H9 (cell line): ENCODE measurements at regions not wholly inside any gene's neighbourhood (a gene's known extent, or its start where the extent isn't known, plus 50 kb on each side); places are given as distances from the start of the nearest gene placed in this dataset.
A peak's percentile ranks its signal among the peaks of the same experiment; 100 is the strongest.

Source experiments
- DNase-seq: peaks from one replicate; pipeline ENCODE4 v3.0.0-alpha.2; 2017
- H2AFZ ChIP-seq: one replicate; pipeline ENCODE4 v1.6.1; 2013; ENCODE audit warnings: mild to moderate bottlenecking, low read length, control low read depth, moderate library complexity
- H2AK5ac ChIP-seq: 2 replicates; pipeline ENCODE4 v1.6.1; 2013; ENCODE audit warnings: low read length, control low read depth, mixed read lengths; ENCODE audit not compliant: insufficient read length
- H2BK120ac ChIP-seq: one replicate; pipeline ENCODE4 v1.6.1; 2013; ENCODE audit warnings: low read depth, mild to moderate bottlenecking, low read length, control low read depth, inconsistent platforms; ENCODE audit not compliant: poor library complexity, severe bottlenecking
- H2BK12ac ChIP-seq: 2 replicates; pipeline ENCODE4 v1.6.1; 2013; ENCODE audit warnings: low read length, control low read depth, mixed read lengths, low read depth; ENCODE audit not compliant: insufficient read length
- H2BK15ac ChIP-seq: 2 replicates; pipeline ENCODE4 v1.6.1; 2013; ENCODE audit warnings: low read depth, low read length, control low read depth
- H2BK20ac ChIP-seq: one replicate; pipeline ENCODE4 v1.6.1; 2013; ENCODE audit warnings: low read depth, mild to moderate bottlenecking, low read length, control low read depth, inconsistent platforms; ENCODE audit not compliant: poor library complexity, severe bottlenecking
- H2BK5ac ChIP-seq: 2 replicates; pipeline ENCODE4 v1.6.1; 2013; ENCODE audit warnings: low read length, control low read depth, mixed read lengths; ENCODE audit not compliant: insufficient read length
- H3K14ac ChIP-seq: 2 replicates; pipeline ENCODE4 v1.6.1; 2013; ENCODE audit warnings: low read length, control low read depth; ENCODE audit not compliant: insufficient read depth
- H3K18ac ChIP-seq: 2 replicates; pipeline ENCODE4 v1.6.1; 2013; ENCODE audit warnings: low read depth, mild to moderate bottlenecking, mixed read lengths, low read length, control low read depth; ENCODE audit not compliant: insufficient read length
- H3K23ac ChIP-seq: 2 replicates; pipeline ENCODE4 v1.6.1; 2013; ENCODE audit warnings: low read length, control low read depth, mixed read lengths, low read depth; ENCODE audit not compliant: insufficient read length
- H3K23me2 ChIP-seq: 2 replicates; pipeline ENCODE4 v1.6.1; 2013; ENCODE audit warnings: low read depth, mild to moderate bottlenecking, mixed read lengths, low read length, control low read depth; ENCODE audit not compliant: insufficient read length, poor library complexity, severe bottlenecking
- H3K27ac ChIP-seq: 2 replicates; pipeline ENCODE4 v1.5.1; 2013; ENCODE audit warnings: low read length, control low read depth, mixed read lengths, low read depth; ENCODE audit not compliant: insufficient read length
- H3K27me3 ChIP-seq: 2 replicates; pipeline ENCODE4 v1.6.1; 2013; ENCODE audit warnings: low read length, control low read depth, inconsistent platforms; ENCODE audit not compliant: insufficient read depth
- H3K4ac ChIP-seq: 2 replicates; pipeline ENCODE4 v1.6.1; 2013; ENCODE audit warnings: low read depth, mild to moderate bottlenecking, control low read depth, inconsistent platforms, low read length, moderate library complexity
- H3K4me1 ChIP-seq: 2 replicates; pipeline ENCODE4 v1.6.1; 2013; ENCODE audit warnings: low read length, control low read depth, inconsistent platforms; ENCODE audit not compliant: insufficient read depth
- H3K4me2 ChIP-seq: 2 replicates; pipeline ENCODE4 v1.6.1; 2013; ENCODE audit warnings: low read length, control low read depth, mixed read lengths; ENCODE audit not compliant: insufficient read length, insufficient read depth
- H3K56ac ChIP-seq: 2 replicates; pipeline ENCODE4 v1.6.1; 2013; ENCODE audit warnings: low read depth, mild to moderate bottlenecking, mixed read lengths, low read length, control low read depth; ENCODE audit not compliant: insufficient read length
- H3K79me1 ChIP-seq: 2 replicates; pipeline ENCODE4 v1.6.1; 2013; ENCODE audit warnings: low read depth, mild to moderate bottlenecking, moderate library complexity, low read length, control low read depth, inconsistent platforms; ENCODE audit not compliant: insufficient read depth, poor library complexity, severe bottlenecking
- H3K79me2 ChIP-seq: 2 replicates; pipeline ENCODE4 v1.6.1; 2013; ENCODE audit warnings: low read length, control low read depth, inconsistent platforms; ENCODE audit not compliant: insufficient read depth
- H3K9ac ChIP-seq: 2 replicates; pipeline ENCODE4 v1.6.1; 2013; ENCODE audit warnings: low read length, control low read depth, mixed read lengths; ENCODE audit not compliant: insufficient read length; ENCODE audit errors: extremely low read depth
- H3K9me3 ChIP-seq: one replicate; pipeline ENCODE4 v1.6.1; 2013; ENCODE audit warnings: low read depth, low read length, inconsistent platforms; ENCODE audit not compliant: control insufficient read depth
- H3T11ph ChIP-seq: one replicate; pipeline ENCODE4 v1.6.1; 2013; ENCODE audit warnings: mild to moderate bottlenecking, low read length, control low read depth, inconsistent platforms
- H4K20me1 ChIP-seq: one replicate; pipeline ENCODE4 v1.6.1; 2013; ENCODE audit not compliant: control insufficient read depth, insufficient read length, insufficient read depth
- H4K5ac ChIP-seq: 2 replicates; pipeline ENCODE4 v1.6.1; 2013; ENCODE audit warnings: low read depth, mild to moderate bottlenecking, mixed read lengths, low read length, control low read depth; ENCODE audit not compliant: insufficient read length
- H4K8ac ChIP-seq: replicated peaks from 2 replicates; pipeline ENCODE4 v1.6.1; 2013; ENCODE audit warnings: low read length, control low read depth, mixed read lengths, low read depth; ENCODE audit not compliant: insufficient read length
- H4K91ac ChIP-seq: 2 replicates; pipeline ENCODE4 v1.6.1; 2013; ENCODE audit warnings: low read depth, mild to moderate bottlenecking, moderate library complexity, mixed read lengths, low read length, control low read depth; ENCODE audit not compliant: insufficient read length
- H3K27ac Mint-ChIP-seq, 3 experiments: 2 replicates in 2 of 3; 3 replicates in 1 of 3; pipeline ENCODE4 v1.8.0; 2020 to 2021; ENCODE audit warnings: mixed read lengths in 3 of 3, mild to moderate bottlenecking in 1 of 3, moderate library complexity in 1 of 3
- H3K27me3 Mint-ChIP-seq: 2 replicates; pipeline ENCODE4 v1.8.0; 2021; ENCODE audit warnings: low read depth, mild to moderate bottlenecking, moderate library complexity, mixed read lengths
- H3K36me3 Mint-ChIP-seq, 3 experiments: 2 replicates in 2 of 3; 3 replicates in 1 of 3; pipeline ENCODE4 v1.8.0; 2020 to 2021; ENCODE audit warnings: low read depth in 3 of 3, mixed read lengths in 3 of 3; ENCODE audit not compliant: insufficient read depth in 1 of 3
- H3K4me1 Mint-ChIP-seq, 2 experiments: 2 replicates each; pipeline ENCODE4 v1.8.0; 2020; ENCODE audit warnings: mixed read lengths in 2 of 2
- H3K4me3 Mint-ChIP-seq, 2 experiments: 2 replicates in 1 of 2; 3 replicates in 1 of 2; pipeline ENCODE4 v1.8.0; 2020 to 2021; ENCODE audit warnings: mild to moderate bottlenecking in 2 of 2, mixed read lengths in 2 of 2, moderate library complexity in 1 of 2
- H3K9me3 Mint-ChIP-seq, 2 experiments: 2 replicates in 1 of 2; 3 replicates in 1 of 2; pipeline ENCODE4 v1.8.0; 2020; ENCODE audit warnings: mild to moderate bottlenecking in 2 of 2, mixed read lengths in 2 of 2, moderate library complexity in 1 of 2
- WGBS: extraction: QIAGEN DNeasy Blood & Tissue Kit; methylation state at CpG from one replicate; pipeline ENCODE4 v1.1.7; 2013; ENCODE audit warnings: missing lambda C conversion rate, low lambda C conversion rate, mixed read lengths; ENCODE audit not compliant: insufficient read length; ENCODE audit errors: extremely low coverage; 5-methylcytosine and 5-hydroxymethylcytosine counted together
- TF ChIP-seq, protein P1 (sequence below): fragments of 200-600 bp; sonication (generic); conservative IDR thresholded peaks from 3 replicates; pipeline ENCODE4 v1.8.0; 2021; ENCODE audit warnings: antibody characterized with exemption, mild to moderate bottlenecking

DNA sequence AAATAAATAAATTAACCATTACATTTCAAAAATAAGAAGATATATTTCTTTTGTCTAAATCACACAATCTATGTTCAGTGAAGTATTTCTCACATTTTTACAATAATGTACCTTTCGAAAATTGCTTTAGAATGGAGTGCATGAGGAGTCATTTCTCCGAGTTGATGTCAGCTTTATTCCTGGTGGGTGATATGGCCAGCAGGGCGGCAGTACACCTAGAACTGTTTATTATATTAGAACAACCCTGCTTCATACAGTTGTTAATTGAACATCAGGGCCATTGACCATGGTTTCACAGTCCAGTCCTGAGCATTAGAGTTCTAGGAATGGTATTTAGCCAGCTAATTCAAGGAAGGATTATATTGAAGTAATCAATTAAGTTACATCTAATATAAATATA lies 696.3 kb upstream of the SLC10A2 start:
- no peak overlapping the region for H2BK5ac ChIP-seq
- WGBS = no CpG with 5 or more reads among the region's 3 CpGs
- no peak overlapping the region for H3K4ac ChIP-seq
- H3K79me2 ChIP-seq = no peaks in the 10 kb centered on the region
- H3K23ac ChIP-seq = no peak overlapping the region
- TF ChIP-seq, protein P1, sequence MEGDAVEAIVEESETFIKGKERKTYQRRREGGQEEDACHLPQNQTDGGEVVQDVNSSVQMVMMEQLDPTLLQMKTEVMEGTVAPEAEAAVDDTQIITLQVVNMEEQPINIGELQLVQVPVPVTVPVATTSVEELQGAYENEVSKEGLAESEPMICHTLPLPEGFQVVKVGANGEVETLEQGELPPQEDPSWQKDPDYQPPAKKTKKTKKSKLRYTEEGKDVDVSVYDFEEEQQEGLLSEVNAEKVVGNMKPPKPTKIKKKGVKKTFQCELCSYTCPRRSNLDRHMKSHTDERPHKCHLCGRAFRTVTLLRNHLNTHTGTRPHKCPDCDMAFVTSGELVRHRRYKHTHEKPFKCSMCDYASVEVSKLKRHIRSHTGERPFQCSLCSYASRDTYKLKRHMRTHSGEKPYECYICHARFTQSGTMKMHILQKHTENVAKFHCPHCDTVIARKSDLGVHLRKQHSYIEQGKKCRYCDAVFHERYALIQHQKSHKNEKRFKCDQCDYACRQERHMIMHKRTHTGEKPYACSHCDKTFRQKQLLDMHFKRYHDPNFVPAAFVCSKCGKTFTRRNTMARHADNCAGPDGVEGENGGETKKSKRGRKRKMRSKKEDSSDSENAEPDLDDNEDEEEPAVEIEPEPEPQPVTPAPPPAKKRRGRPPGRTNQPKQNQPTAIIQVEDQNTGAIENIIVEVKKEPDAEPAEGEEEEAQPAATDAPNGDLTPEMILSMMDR = peak; percentile 58
- no peak overlapping the region for H2BK120ac ChIP-seq
- H3K79me1 ChIP-seq = no peaks in the 10 kb centered on the region
- no peaks in the 10 kb centered on the region for H4K20me1 ChIP-seq
- H2BK15ac ChIP-seq = no peak overlapping the region
- H2AFZ ChIP-seq = no peak overlapping the region
- H3K9me3 ChIP-seq = no peaks in the 10 kb centered on the region
- H3K56ac ChIP-seq = no peak overlapping the region
- H4K8ac ChIP-seq = no peak overlapping the region
- no peaks in the 10 kb centered on the region for H3K4me1 ChIP-seq
- H3K27me3 ChIP-seq = no peaks in the 10 kb centered on the region
- H3K9ac ChIP-seq = no peak overlapping the region
- Mint-ChIP-seq H3K9me3 (peaks cover 2 to 3% of the 10 kb centered on the region in 2 experiments; a peak in 2 of 5 replicates), H3K4me3 (no peak overlapping the region), H3K27ac (no peak overlapping the region), H3K4me1 (peaks cover 3 to 4% of the 10 kb centered on the region in 2 experiments), H3K27me3 (no peaks in the 10 kb centered on the region), H3K36me3 (0 out of 7 replicates have a peak, but pooled peaks cover 0 to 2% (median 0%) of the 10 kb centered on the region in 3 experiments)
- H2BK20ac ChIP-seq = no peak overlapping the region
- H3K27ac ChIP-seq = no peak overlapping the region
- H3K4me2 ChIP-seq = no peak overlapping the region
- H4K5ac ChIP-seq = no peak overlapping the region
- H3T11ph ChIP-seq = no peak overlapping the region
- no peak overlapping the region for H2BK12ac ChIP-seq
- no peak overlapping the region for H2AK5ac ChIP-seq
- H3K23me2 ChIP-seq = no peaks in the 10 kb centered on the region
- H3K14ac ChIP-seq = no peak overlapping the region
- no peak overlapping the region for H3K18ac ChIP-seq
- no peak overlapping the region for H4K91ac ChIP-seq
- no peak for DNase-seq
